Central memory CD8-positive, alpha-beta T cell (primary cell): ENCODE measurements at regions not wholly inside any gene's neighbourhood (a gene's known extent, or its start where the extent isn't known, plus 50 kb on each side); places are given as distances from the start of the nearest gene placed in this dataset.

Experiments used
- ATAC-seq: fragments of 150-1000 bp; cut with Tn5 transposase; replicated peaks from 2 replicates; pipeline ENCODE4 v1.10.0; 2022; ENCODE audit warnings: mild to moderate bottlenecking, moderate FRiP score, moderate number of reproducible peaks; ENCODE audit not compliant: poor library complexity, severe bottlenecking; ENCODE audit errors: extremely low read depth
- DNase-seq, 2 donors: peaks; one replicate each; pipeline ENCODE4 v3.0.0; 2021; ENCODE audit warnings: low spot score in 2 of 2
- H3K27ac Mint-ChIP-seq: one replicate; pipeline ENCODE4 v1.8.0; 2022; ENCODE audit warnings: low read depth, mild to moderate bottlenecking, moderate library complexity, mixed read lengths
- H3K27me3 Mint-ChIP-seq: one replicate; pipeline ENCODE4 v1.8.0; 2022; ENCODE audit warnings: mixed read lengths
- H3K36me3 Mint-ChIP-seq: one replicate; pipeline ENCODE4 v1.8.0; 2022; ENCODE audit warnings: mild to moderate bottlenecking, moderate library complexity, mixed read lengths; ENCODE audit not compliant: insufficient read depth
- H3K4me1 Mint-ChIP-seq: one replicate; pipeline ENCODE4 v1.8.0; 2022; ENCODE audit warnings: mixed read lengths
- H3K4me3 Mint-ChIP-seq: one replicate; pipeline ENCODE4 v1.8.0; 2022; ENCODE audit warnings: mild to moderate bottlenecking, moderate library complexity, mixed read lengths
- H3K9me3 Mint-ChIP-seq: one replicate; pipeline ENCODE4 v1.8.0; 2022; ENCODE audit warnings: mixed read lengths

DNA sequence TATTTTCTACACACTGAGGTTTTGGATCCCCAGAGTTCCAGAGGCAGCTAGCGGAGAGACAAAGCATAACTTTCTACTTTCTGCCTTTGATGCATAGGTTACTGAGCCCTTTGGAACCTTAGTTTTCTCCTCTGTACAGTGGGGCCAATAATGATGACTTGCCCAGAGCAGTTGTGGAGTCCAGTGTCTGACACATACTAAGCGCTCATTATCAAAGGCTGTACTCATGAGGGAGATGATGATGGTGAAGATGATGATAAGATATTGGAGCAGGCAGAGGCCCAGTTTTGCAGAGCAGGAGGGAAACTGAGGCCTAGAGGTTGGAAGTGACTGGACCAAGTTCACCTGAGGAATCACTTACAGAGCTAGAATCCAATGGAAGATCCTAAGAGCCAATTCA lies 458.0 kb downstream of the MIAT start:
- Mint-ChIP-seq H3K27ac (no peak overlapping the region), H3K4me1 (no peaks in the 10 kb centered on the region), H3K9me3 (no peaks in the 10 kb centered on the region), H3K4me3 (no peak overlapping the region), H3K36me3 (no peaks in the 10 kb centered on the region), H3K27me3 (peaks cover 27% of the 10 kb centered on the region)
- DNase-seq, result no peak
- no peak for ATAC-seq

DNA sequence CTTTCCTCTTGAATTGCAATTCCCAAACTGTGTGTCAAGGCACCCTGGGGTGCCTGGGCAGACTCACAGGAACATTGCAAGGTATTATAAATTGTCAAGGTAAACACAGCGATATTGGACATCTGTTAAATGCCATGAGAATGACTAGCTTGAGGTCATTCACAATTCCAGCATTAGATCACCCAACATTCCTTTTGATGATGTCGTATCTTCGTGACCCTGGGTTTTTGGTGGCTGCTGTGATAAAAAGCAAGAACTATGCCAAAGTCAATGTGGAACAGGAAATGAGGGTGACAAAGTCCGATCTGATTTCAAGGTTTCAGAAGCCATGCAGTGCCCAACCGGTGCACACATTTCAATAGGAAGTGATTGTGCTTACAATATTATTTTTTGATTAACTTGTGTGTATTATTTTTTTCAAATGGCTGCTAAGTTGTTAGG lies 458.4 kb downstream of the MIAT start:
- no peak overlapping the region for H3K27ac Mint-ChIP-seq
- no peaks in the 10 kb centered on the region for H3K36me3 Mint-ChIP-seq
- DNase-seq, result no peak
- H3K4me3 Mint-ChIP-seq, result no peak overlapping the region
- H3K9me3 Mint-ChIP-seq, result no peaks in the 10 kb centered on the region
- H3K4me1 Mint-ChIP-seq, result no peaks in the 10 kb centered on the region
- no peak for ATAC-seq
- peaks cover 27% of the 10 kb centered on the region for H3K27me3 Mint-ChIP-seq

DNA sequence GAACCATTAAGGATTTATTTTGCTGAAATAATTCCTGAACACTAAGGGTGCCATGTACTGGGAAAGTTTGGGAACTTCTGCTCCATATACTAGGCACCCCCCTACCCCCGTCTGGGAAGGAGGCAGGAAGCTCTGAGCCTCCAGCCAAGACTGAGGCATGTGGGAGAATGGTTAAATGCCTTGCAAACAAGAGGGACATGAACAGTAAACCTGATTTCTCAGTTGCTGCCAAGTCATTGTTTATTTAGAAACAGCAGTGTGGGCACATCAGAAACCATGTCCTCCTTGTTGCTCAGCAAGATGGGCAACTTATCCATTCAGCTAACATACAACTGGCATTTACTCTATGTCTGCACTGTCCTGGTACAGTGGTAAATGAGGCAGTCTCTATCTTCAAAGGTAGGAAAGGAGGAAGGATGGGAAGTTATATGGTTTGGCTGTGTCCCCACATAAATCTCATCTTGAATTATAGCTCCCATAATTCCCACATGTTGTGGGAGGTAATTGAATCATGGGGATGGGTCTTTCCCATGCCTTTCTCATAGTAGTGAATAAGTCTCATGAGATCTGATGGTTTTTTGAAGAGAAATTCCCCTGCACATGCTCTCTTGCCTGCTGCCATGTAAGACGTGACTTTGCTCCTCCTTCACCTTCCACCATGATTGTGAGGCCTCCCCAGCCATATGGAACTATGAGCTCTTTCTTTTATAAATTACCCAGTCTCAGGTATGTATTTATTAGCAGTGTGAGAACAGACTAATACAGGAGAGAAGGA lies 459.1 kb downstream of the MIAT start:
- H3K27ac Mint-ChIP-seq, result no peak overlapping the region
- no peaks in the 10 kb centered on the region for H3K4me1 Mint-ChIP-seq
- no peaks in the 10 kb centered on the region for H3K9me3 Mint-ChIP-seq
- DNase-seq, result no peak
- H3K27me3 Mint-ChIP-seq, result peaks cover 27% of the 10 kb centered on the region
- no peaks in the 10 kb centered on the region for H3K36me3 Mint-ChIP-seq
- ATAC-seq, result no peak
- no peak overlapping the region for H3K4me3 Mint-ChIP-seq

DNA sequence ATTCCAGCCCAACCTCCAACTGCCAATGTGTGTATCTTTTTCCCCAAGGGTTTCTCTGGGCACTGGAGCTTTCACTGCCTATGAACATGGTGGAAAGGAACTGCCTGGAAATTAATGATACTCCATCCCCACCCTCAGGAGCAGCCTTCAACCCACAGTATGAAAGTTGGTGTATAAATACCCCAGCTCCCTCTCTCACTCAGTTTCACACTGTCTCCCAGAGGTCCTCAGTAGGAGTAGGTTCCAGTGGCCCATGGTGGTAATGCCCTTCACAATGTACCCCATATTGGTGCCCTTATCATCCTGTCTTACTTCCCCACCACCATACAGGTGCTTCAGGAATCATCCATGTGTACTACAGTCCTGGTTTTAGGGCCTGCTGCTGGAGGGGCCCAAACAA lies 462.6 kb downstream of the MIAT start:
- no peaks in the 10 kb centered on the region for H3K4me1 Mint-ChIP-seq
- ATAC-seq (no peak), DNase-seq (no peak)
- H3K4me3 Mint-ChIP-seq, result no peak overlapping the region
- H3K27ac Mint-ChIP-seq, result no peak overlapping the region
- H3K27me3 Mint-ChIP-seq, result peaks cover 17% of the 10 kb centered on the region
- no peaks in the 10 kb centered on the region for H3K9me3 Mint-ChIP-seq
- H3K36me3 Mint-ChIP-seq, result no peaks in the 10 kb centered on the region

DNA sequence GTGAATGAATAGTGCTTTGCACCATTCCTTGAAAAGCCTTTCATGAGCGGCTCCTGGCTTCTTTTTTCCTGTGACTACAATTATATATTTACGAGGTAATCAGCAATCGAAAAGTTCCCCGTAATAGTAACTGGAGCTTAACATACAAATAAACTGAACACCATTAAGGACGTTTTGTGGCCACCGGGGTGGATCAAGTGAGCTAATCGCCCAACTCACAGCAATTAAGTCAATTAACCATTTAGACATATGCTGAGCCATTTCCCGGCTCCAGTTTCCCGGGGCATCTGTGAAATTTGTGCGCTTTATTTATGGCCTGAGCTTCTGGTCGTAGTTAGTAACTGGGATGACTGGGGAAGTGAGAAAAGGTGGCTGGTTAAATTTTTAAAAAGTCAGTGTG lies 465.2 kb downstream of the MIAT start:
- H3K27me3 Mint-ChIP-seq, result peaks cover 16% of the 10 kb centered on the region
- H3K4me3 Mint-ChIP-seq, result no peak overlapping the region
- DNase-seq (no peak), ATAC-seq (no peak)
- H3K4me1 Mint-ChIP-seq, result no peaks in the 10 kb centered on the region
- no peak overlapping the region for H3K27ac Mint-ChIP-seq
- H3K9me3 Mint-ChIP-seq, result no peaks in the 10 kb centered on the region
- no peaks in the 10 kb centered on the region for H3K36me3 Mint-ChIP-seq

DNA sequence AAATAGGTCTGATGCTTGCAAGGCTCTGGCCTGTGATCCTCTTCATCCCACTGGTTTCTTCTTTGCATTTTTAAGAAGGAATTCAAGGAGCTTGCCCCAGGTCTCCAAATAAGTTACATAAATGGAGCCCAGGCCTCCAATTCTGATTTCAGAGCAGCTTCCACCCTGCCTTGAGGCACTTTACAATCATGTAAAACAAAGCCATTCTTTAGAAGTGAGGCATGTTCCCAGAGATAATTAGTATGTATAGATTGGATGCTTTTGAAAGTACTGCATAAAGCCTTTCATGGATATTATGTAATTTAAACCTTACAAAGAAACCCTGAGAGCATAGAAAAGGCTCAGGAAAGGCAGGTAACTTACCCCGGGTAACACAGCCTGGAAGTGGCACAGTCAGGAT lies 466.5 kb downstream of the MIAT start:
- DNase-seq (no peak), ATAC-seq (no peak)
- H3K27me3 Mint-ChIP-seq, result peaks cover 15% of the 10 kb centered on the region
- H3K27ac Mint-ChIP-seq, result no peak overlapping the region
- H3K36me3 Mint-ChIP-seq, result no peaks in the 10 kb centered on the region
- no peaks in the 10 kb centered on the region for H3K4me1 Mint-ChIP-seq
- no peaks in the 10 kb centered on the region for H3K9me3 Mint-ChIP-seq
- no peak overlapping the region for H3K4me3 Mint-ChIP-seq

DNA sequence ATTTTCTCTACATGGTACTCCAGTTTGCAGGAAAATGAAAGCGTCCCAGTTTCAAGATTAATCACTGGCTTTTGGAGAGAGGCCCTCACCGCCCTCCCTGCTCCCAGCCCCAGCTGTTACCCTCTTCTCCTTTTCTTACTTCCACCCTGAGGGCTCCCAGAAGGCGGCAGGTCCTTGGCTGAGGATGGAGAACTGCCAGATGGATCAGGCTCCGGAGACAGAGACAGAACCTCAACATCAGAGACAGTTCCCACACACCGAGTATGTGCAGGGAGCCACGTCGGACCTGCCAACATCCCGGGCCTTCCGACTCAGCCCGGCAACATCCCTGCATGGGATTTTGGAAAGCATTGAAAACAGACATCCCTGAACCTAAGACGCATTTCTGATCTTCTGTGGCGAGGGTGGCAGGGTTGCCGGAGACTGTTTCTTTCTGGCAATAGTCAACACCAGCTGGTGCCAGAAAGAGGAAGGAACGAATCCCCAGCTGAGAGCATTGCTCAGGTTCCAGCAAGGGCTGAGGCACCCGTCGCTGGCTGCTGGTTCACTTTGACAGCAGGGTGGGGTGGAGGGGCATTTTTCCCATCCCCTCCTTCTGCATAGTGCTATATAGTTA lies 467.1 kb downstream of the MIAT start:
- H3K27ac Mint-ChIP-seq, result no peak overlapping the region
- H3K9me3 Mint-ChIP-seq, result no peaks in the 10 kb centered on the region
- no peak for DNase-seq
- no peak overlapping the region for H3K4me3 Mint-ChIP-seq
- ATAC-seq, result no peak
- no peaks in the 10 kb centered on the region for H3K36me3 Mint-ChIP-seq
- H3K27me3 Mint-ChIP-seq, result peaks cover 21% of the 10 kb centered on the region
- no peaks in the 10 kb centered on the region for H3K4me1 Mint-ChIP-seq

DNA sequence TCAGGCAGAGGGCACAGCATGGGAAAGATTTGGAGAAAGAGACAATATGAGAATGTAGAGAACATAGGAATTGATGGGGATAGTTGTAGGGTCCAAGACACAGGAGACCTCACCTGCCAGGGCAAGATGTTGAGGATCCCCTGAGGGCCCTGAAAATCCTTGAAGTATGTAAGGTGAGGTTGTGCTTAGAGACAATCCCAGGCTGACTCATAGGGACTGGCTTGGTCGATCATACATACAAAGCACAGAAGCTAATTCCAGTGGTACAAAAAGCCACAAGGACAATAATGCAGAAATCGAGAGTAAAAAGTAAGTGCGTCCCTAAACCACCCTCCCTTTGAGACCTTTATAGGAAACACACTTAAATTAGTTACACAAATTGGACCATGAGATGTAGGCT lies 468.2 kb downstream of the MIAT start:
- Mint-ChIP-seq H3K9me3 (no peaks in the 10 kb centered on the region), H3K36me3 (no peaks in the 10 kb centered on the region), H3K4me3 (no peak overlapping the region), H3K4me1 (no peaks in the 10 kb centered on the region), H3K27ac (no peak overlapping the region), H3K27me3 (peaks cover 21% of the 10 kb centered on the region)
- no peak for DNase-seq
- no peak for ATAC-seq

DNA sequence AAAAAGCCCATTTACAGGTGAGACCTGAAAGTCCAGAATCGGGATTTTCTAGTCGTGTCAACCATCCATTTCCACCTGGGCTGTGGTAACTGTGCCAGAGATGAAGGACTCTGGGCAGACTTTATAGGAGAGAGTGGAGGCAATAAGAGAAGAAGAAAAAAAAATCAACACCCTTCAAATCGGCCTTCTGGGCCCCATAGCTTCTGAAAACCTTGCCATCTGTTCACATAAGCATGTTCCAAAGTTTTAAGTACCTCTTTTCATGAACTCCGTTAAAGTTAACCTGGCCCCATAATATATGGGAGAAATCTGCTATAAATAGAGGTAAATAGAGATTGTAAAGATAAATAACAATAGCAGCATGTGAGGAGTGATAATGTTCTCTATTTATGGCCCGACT lies 470.5 kb downstream of the MIAT start:
- no peak overlapping the region for H3K27ac Mint-ChIP-seq
- no peaks in the 10 kb centered on the region for H3K9me3 Mint-ChIP-seq
- no peak for DNase-seq
- H3K4me3 Mint-ChIP-seq, result no peak overlapping the region
- no peaks in the 10 kb centered on the region for H3K36me3 Mint-ChIP-seq
- peaks cover 40% of the 10 kb centered on the region for H3K27me3 Mint-ChIP-seq
- H3K4me1 Mint-ChIP-seq, result no peaks in the 10 kb centered on the region
- ATAC-seq, result no peak

DNA sequence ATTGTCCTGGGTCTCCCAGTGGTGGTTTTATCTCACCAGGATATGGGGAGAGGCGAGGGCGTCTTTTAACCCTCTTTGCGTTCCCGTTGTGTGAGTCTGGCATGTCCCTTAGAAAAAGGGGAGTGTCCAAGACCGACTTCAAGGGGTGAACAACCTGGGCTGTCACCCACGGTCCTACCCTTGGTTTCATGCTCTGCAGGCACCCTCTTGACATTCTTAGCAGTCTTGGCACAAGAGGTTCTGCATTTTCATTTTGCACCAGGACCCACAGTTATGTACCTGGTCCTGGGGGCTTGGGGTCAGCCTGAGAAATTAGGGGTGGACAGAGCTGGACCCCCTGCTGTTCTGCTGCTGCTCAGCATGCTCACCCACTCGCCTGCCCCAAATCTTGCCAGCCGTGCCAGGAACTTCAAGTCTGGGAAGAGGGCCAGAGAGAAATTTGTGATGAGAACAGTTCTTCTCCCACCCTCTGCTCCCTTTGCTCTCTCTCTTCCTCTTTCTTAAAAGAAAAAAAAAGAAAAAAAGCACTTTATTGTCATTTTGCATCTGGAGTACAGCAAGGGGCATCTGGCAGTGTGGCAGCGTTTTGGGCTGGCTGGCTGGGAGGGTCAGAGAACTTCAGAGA lies 471.2 kb downstream of the MIAT start:
- H3K4me3 Mint-ChIP-seq, result no peak overlapping the region
- H3K36me3 Mint-ChIP-seq, result no peaks in the 10 kb centered on the region
- no peaks in the 10 kb centered on the region for H3K9me3 Mint-ChIP-seq
- no peaks in the 10 kb centered on the region for H3K4me1 Mint-ChIP-seq
- no peak overlapping the region for H3K27ac Mint-ChIP-seq
- ATAC-seq, result no peak
- no peak for DNase-seq
- H3K27me3 Mint-ChIP-seq, result peaks cover 47% of the 10 kb centered on the region

DNA sequence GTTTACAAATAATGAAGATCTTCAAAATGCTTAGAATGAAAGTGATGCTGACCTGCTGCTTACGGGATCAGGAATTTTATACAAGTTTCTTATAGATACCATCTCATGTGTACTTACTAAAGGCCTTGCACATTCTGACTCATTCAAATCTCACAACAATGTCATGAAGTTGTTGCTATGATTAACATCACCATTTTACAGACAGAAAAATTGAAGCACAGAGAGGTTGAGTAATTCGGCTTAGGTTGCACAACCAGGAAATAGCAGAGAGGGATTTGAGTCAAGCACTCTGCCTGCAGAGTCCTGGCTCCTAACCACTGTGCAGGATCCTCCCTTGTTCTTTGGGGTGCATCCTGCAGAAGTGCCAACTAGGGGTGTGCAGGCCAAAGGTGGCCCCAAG lies 471.9 kb downstream of the MIAT start:
- Mint-ChIP-seq H3K4me1 (no peaks in the 10 kb centered on the region), H3K27ac (no peak overlapping the region), H3K36me3 (no peaks in the 10 kb centered on the region), H3K27me3 (peaks cover 54% of the 10 kb centered on the region), H3K9me3 (no peaks in the 10 kb centered on the region), H3K4me3 (no peak overlapping the region)
- DNase-seq, result no peak
- no peak for ATAC-seq

DNA sequence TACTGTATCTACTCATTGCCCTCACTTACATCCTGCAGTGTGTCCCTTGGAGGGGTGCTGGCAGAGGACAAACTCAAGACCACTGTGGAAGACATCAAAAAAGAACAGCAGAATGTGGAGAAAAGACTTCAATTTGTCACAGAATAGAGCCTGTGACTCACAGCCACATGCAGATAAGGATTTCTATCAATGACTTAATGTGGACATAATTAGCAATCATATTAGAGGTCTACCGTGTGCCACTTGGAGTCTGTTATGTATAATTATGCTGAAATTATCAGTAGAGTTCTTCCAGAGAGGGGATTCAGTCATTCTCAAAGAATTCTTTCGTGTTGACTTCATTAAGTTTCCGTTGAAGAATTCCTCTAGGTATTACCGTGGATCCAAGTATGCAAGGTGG lies 473.5 kb downstream of the MIAT start:
- Mint-ChIP-seq H3K27me3 (peaks cover 54% of the 10 kb centered on the region), H3K4me3 (no peak overlapping the region), H3K36me3 (no peaks in the 10 kb centered on the region), H3K4me1 (no peaks in the 10 kb centered on the region), H3K27ac (no peak overlapping the region), H3K9me3 (no peaks in the 10 kb centered on the region)
- no peak for DNase-seq
- ATAC-seq, result no peak

DNA sequence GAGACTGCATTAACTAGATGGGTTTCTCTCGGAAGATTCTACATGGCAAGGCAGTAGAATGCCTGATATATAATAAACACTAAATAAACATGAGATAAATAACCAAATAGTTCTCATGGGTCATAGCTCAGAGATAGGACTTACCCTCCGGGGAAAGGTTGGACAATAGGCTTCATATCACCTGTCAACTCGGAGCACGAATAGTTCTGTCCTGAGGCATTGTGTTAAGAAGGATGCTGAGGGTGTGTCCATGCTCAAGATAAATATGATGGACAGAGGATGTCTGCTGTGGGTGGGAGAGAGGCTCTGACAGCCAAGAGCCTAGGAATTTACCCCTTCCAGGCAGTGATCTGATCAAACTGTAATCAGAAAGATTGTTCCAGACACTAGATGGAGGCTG lies 474.0 kb downstream of the MIAT start:
- no peaks in the 10 kb centered on the region for H3K36me3 Mint-ChIP-seq
- H3K9me3 Mint-ChIP-seq, result no peaks in the 10 kb centered on the region
- H3K27ac Mint-ChIP-seq, result no peak overlapping the region
- DNase-seq, result no peak
- peaks cover 54% of the 10 kb centered on the region for H3K27me3 Mint-ChIP-seq
- no peaks in the 10 kb centered on the region for H3K4me1 Mint-ChIP-seq
- H3K4me3 Mint-ChIP-seq, result no peak overlapping the region
- no peak for ATAC-seq
